ENCODE measurements at regions not wholly inside any gene's neighbourhood (a gene's known extent, or its start where the extent isn't known, plus 50 kb on each side); places are given as distances from the start of the nearest gene placed in this dataset.

DNA sequence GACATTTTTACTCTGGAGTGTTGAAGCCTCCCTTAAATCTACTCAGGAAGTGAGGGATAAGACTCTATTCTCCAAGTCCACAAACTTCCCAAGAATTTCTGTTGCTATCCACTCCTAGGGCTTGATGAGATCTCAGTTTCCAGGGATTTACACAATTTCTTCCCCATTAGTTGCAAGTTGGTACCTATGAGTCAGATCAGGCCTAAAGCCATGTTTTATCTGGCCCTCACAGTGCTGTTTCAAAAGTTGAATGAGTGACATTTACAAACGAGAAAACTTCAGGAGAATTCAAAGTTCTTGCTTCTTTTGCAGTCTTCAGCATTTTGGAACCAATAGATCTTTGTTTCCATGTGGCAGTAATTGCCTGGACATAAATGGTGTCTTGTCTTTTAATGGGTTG is 156.4 kb upstream of the SYT10 start:
- no peak for DNase-seq
- Histone ChIP-seq H2BK12ac (ENCODE audit: low read length in 2 of 2) (no peak overlapping the region), H3K4ac (ENCODE audit: low read depth in 1 of 2, low read length in 2 of 2) (no peak overlapping the region), H2AFZ (ENCODE audit: low read depth, low read length) (no peak overlapping the region), H2BK120ac (ENCODE audit: low read depth, low read length) (no peak overlapping the region), H3K9me3 (ENCODE audit: control insufficient read depth, low read length) (no peaks in the 10 kb centered on the region), H3K27me3 (ENCODE audit: control insufficient read depth in 1 of 2, insufficient read depth in 1 of 2, low read length in 2 of 2) (no peaks in the 10 kb centered on the region), H3K23ac (ENCODE audit: low read length in 2 of 2) (no peak overlapping the region), H3K14ac (ENCODE audit: low read length in 2 of 2) (no peak overlapping the region), H4K8ac (ENCODE audit: low read length) (no peak overlapping the region), H2AK5ac (ENCODE audit: low read length, severe bottlenecking) (no peak overlapping the region), H3K36me3 (ENCODE audit: control insufficient read depth in 1 of 2, insufficient read depth in 2 of 2, low read depth in 1 of 2, low read length in 2 of 2) (no peaks in the 10 kb centered on the region), H3K27ac (ENCODE audit: low read length, poor library complexity, severe bottlenecking) (no peak overlapping the region), H4K91ac (ENCODE audit: low read length) (no peak overlapping the region), H3K79me1 (replicated peaks; ENCODE audit: low read length, poor library complexity, severe bottlenecking) (no peaks in the 10 kb centered on the region), H3K4me3 (ENCODE audit: insufficient read depth in 1 of 2, low read depth in 1 of 2, low read length in 2 of 2) (no peak overlapping the region), H3K18ac (ENCODE audit: low read depth in 1 of 2, low read length in 2 of 2) (no peak overlapping the region), H3K9ac (ENCODE audit: low read length) (no peak overlapping the region), H2BK15ac (ENCODE audit: low read depth, poor library complexity, severe bottlenecking) (no peak overlapping the region), H3K4me2 (ENCODE audit: low read length, poor library complexity, severe bottlenecking) (no peak overlapping the region), H2BK5ac (ENCODE audit: low read depth, low read length, poor library complexity, severe bottlenecking) (no peak overlapping the region), H3K4me1 (ENCODE audit: control insufficient read depth, insufficient read depth, low read depth, low read length) (no peaks in the 10 kb centered on the region)
- 56% methylated on average over 1 of the region's 1 CpG for WGBS

DNA sequence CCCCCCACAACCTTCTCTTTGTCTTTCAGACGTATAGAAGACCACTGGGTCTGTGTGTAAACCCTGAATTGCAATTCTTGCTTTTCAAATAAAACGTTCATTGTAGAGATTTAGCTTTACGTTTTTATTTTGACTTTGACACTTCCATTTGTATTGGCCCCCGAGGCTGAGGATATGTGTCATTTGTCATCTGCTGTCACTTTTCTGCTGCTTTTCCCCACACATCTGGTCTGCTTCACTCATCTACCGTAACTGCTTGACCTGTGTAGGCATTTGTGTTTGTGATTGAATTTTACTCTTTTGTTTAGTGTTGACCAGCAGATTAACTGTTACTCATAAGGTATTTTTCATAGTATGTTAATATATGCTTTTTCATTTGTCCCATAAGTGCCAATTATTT is 157.2 kb upstream of the SYT10 start:
- H2BK12ac ChIP-seq (ENCODE audit: low read length in 2 of 2), result no peak overlapping the region
- no peak overlapping the region for H2BK120ac ChIP-seq (ENCODE audit: low read depth, low read length)
- no peak overlapping the region for H4K91ac ChIP-seq (ENCODE audit: low read length)
- no peak overlapping the region for H3K14ac ChIP-seq (ENCODE audit: low read length in 2 of 2)
- H3K18ac ChIP-seq (ENCODE audit: low read depth in 1 of 2, low read length in 2 of 2), result no peak overlapping the region
- no peak for DNase-seq
- H2AK5ac ChIP-seq (ENCODE audit: low read length, severe bottlenecking), result no peak overlapping the region
- no peaks in the 10 kb centered on the region for H3K36me3 ChIP-seq (ENCODE audit: control insufficient read depth in 1 of 2, insufficient read depth in 2 of 2, low read depth in 1 of 2, low read length in 2 of 2)
- no peak overlapping the region for H3K9ac ChIP-seq (ENCODE audit: low read length)
- no peak overlapping the region for H3K4me3 ChIP-seq (ENCODE audit: insufficient read depth in 1 of 2, low read depth in 1 of 2, low read length in 2 of 2)
- no peak overlapping the region for H4K8ac ChIP-seq (ENCODE audit: low read length)
- no peak overlapping the region for H2AFZ ChIP-seq (ENCODE audit: low read depth, low read length)
- no peak overlapping the region for H3K4me2 ChIP-seq (ENCODE audit: low read length, poor library complexity, severe bottlenecking)
- no peaks in the 10 kb centered on the region for H3K9me3 ChIP-seq (ENCODE audit: control insufficient read depth, low read length)
- H3K79me1 ChIP-seq (replicated peaks; ENCODE audit: low read length, poor library complexity, severe bottlenecking), result no peaks in the 10 kb centered on the region
- no peaks in the 10 kb centered on the region for H3K4me1 ChIP-seq (ENCODE audit: control insufficient read depth, insufficient read depth, low read depth, low read length)
- no peak overlapping the region for H3K4ac ChIP-seq (ENCODE audit: low read depth in 1 of 2, low read length in 2 of 2)
- H2BK15ac ChIP-seq (ENCODE audit: low read depth, poor library complexity, severe bottlenecking), result no peak overlapping the region
- H3K23ac ChIP-seq (ENCODE audit: low read length in 2 of 2), result no peak overlapping the region
- H3K27ac ChIP-seq (ENCODE audit: low read length, poor library complexity, severe bottlenecking), result no peak overlapping the region
- no peak overlapping the region for H2BK5ac ChIP-seq (ENCODE audit: low read depth, low read length, poor library complexity, severe bottlenecking)
- WGBS, result 86% methylated on average over 4 of the region's 5 CpGs
- no peaks in the 10 kb centered on the region for H3K27me3 ChIP-seq (ENCODE audit: control insufficient read depth in 1 of 2, insufficient read depth in 1 of 2, low read length in 2 of 2)

DNA sequence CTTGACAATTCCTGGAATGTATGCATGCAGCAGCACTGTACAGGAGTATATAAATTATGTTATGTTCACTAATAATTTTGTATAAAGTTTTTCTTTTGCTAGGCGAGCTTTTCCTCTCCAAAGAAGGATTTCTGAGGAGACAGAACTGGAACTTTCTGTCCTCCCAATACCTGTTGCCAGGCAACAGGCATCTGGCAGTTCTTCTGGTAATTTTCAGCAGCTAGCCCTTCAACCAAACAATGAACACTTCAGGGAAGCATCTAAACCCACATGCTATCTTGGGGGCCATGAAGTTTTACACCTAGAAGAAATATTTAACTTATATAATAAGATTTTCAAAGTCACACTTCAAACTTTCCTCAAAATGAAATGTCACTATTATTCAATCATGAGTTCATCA is 162.9 kb upstream of the SYT10 start:
- Histone ChIP-seq H4K91ac (ENCODE audit: low read length) (no peak overlapping the region), H3K18ac (ENCODE audit: low read depth in 1 of 2, low read length in 2 of 2) (no peak overlapping the region), H3K79me1 (replicated peaks; ENCODE audit: low read length, poor library complexity, severe bottlenecking) (no peaks in the 10 kb centered on the region), H3K4ac (ENCODE audit: low read depth in 1 of 2, low read length in 2 of 2) (no peak overlapping the region), H3K9ac (ENCODE audit: low read length) (no peak overlapping the region), H2AK5ac (ENCODE audit: low read length, severe bottlenecking) (no peak overlapping the region), H3K23ac (ENCODE audit: low read length in 2 of 2) (no peak overlapping the region), H3K4me1 (ENCODE audit: control insufficient read depth, insufficient read depth, low read depth, low read length) (no peaks in the 10 kb centered on the region), H2AFZ (ENCODE audit: low read depth, low read length) (no peak overlapping the region), H3K14ac (ENCODE audit: low read length in 2 of 2) (no peak overlapping the region), H2BK5ac (ENCODE audit: low read depth, low read length, poor library complexity, severe bottlenecking) (no peak overlapping the region), H3K4me2 (ENCODE audit: low read length, poor library complexity, severe bottlenecking) (no peak overlapping the region), H3K27ac (ENCODE audit: low read length, poor library complexity, severe bottlenecking) (no peak overlapping the region), H4K8ac (ENCODE audit: low read length) (no peak overlapping the region), H2BK120ac (ENCODE audit: low read depth, low read length) (no peak overlapping the region), H3K36me3 (ENCODE audit: control insufficient read depth in 1 of 2, insufficient read depth in 2 of 2, low read depth in 1 of 2, low read length in 2 of 2) (no peaks in the 10 kb centered on the region), H3K27me3 (ENCODE audit: control insufficient read depth in 1 of 2, insufficient read depth in 1 of 2, low read length in 2 of 2) (no peaks in the 10 kb centered on the region), H2BK15ac (ENCODE audit: low read depth, poor library complexity, severe bottlenecking) (no peak overlapping the region), H2BK12ac (ENCODE audit: low read length in 2 of 2) (no peak overlapping the region), H3K4me3 (ENCODE audit: insufficient read depth in 1 of 2, low read depth in 1 of 2, low read length in 2 of 2) (no peak overlapping the region), H3K9me3 (ENCODE audit: control insufficient read depth, low read length) (no peaks in the 10 kb centered on the region)
- 54% methylated on average over 1 of the region's 1 CpG for WGBS
- no peak for DNase-seq

DNA sequence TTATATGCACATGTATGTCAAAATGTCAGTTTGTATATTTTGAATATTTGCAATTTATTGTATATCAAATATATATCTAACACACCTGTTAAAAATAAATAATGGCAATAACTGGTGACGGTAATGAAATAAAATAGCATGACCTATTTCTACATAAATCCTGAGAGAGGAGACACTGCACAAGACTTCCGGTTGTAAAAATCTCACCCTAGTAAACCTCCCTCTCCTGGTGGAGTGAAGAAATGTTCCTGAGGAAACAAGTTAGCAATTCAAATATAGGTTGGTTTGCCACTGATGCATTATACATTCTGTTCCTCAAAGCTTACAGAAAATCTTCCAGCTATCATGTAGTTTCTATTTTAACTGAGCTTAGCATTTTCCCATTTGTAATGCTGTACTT is 166.1 kb upstream of the SYT10 start:
- no peaks in the 10 kb centered on the region for H3K4me1 ChIP-seq (ENCODE audit: control insufficient read depth, insufficient read depth, low read depth, low read length)
- no peak overlapping the region for H2BK15ac ChIP-seq (ENCODE audit: low read depth, poor library complexity, severe bottlenecking)
- no peak overlapping the region for H2BK5ac ChIP-seq (ENCODE audit: low read depth, low read length, poor library complexity, severe bottlenecking)
- no peaks in the 10 kb centered on the region for H3K36me3 ChIP-seq (ENCODE audit: control insufficient read depth in 1 of 2, insufficient read depth in 2 of 2, low read depth in 1 of 2, low read length in 2 of 2)
- no peak overlapping the region for H3K9ac ChIP-seq (ENCODE audit: low read length)
- no peak overlapping the region for H3K23ac ChIP-seq (ENCODE audit: low read length in 2 of 2)
- no peaks in the 10 kb centered on the region for H3K79me1 ChIP-seq (replicated peaks; ENCODE audit: low read length, poor library complexity, severe bottlenecking)
- no peak overlapping the region for H3K4me2 ChIP-seq (ENCODE audit: low read length, poor library complexity, severe bottlenecking)
- no peak overlapping the region for H2BK12ac ChIP-seq (ENCODE audit: low read length in 2 of 2)
- no CpG with 5 or more reads among the region's 2 CpGs for WGBS
- no peak overlapping the region for H3K4me3 ChIP-seq (ENCODE audit: insufficient read depth in 1 of 2, low read depth in 1 of 2, low read length in 2 of 2)
- H3K18ac ChIP-seq (ENCODE audit: low read depth in 1 of 2, low read length in 2 of 2), result no peak overlapping the region
- no peak for DNase-seq
- H2AK5ac ChIP-seq (ENCODE audit: low read length, severe bottlenecking), result no peak overlapping the region
- H4K8ac ChIP-seq (ENCODE audit: low read length), result no peak overlapping the region
- H2AFZ ChIP-seq (ENCODE audit: low read depth, low read length), result no peak overlapping the region
- H2BK120ac ChIP-seq (ENCODE audit: low read depth, low read length), result no peak overlapping the region
- no peak overlapping the region for H3K27ac ChIP-seq (ENCODE audit: low read length, poor library complexity, severe bottlenecking)
- no peak overlapping the region for H4K91ac ChIP-seq (ENCODE audit: low read length)
- H3K27me3 ChIP-seq (ENCODE audit: control insufficient read depth in 1 of 2, insufficient read depth in 1 of 2, low read length in 2 of 2), result no peaks in the 10 kb centered on the region
- no peak overlapping the region for H3K14ac ChIP-seq (ENCODE audit: low read length in 2 of 2)
- H3K4ac ChIP-seq (ENCODE audit: low read depth in 1 of 2, low read length in 2 of 2), result no peak overlapping the region
- no peaks in the 10 kb centered on the region for H3K9me3 ChIP-seq (ENCODE audit: control insufficient read depth, low read length)
